Ovary (tissue), 7 donors: ENCODE measurements at regions not wholly inside any gene's neighbourhood (a gene's known extent, or its start where the extent isn't known, plus 50 kb on each side); places are given as distances from the start of the nearest gene placed in this dataset.

Source experiments
- DNase-seq, 5 donors: peaks; one replicate each; pipeline ENCODE4 v3.0.0-alpha.2; 2019 to 2020
- H3K27ac ChIP-seq, 2 donors: fragments of 200-600 bp; one replicate each; pipeline versions ENCODE4 v1.5.1 to v1.8.0; 2019 to 2022
- H3K27me3 ChIP-seq: fragments of 200-600 bp; one replicate; pipeline ENCODE4 v1.8.0; 2022
- H3K36me3 ChIP-seq: fragments of 200-600 bp; sonication (generic); one replicate; pipeline ENCODE4 v1.5.1; 2019
- H3K4me1 ChIP-seq: one replicate; pipeline ENCODE4 v1.8.1; 2013; ENCODE audit warnings: mild to moderate bottlenecking, moderate library complexity; ENCODE audit not compliant: insufficient read depth
- H3K4me3 ChIP-seq: fragments of 200-600 bp; sonication (generic); one replicate; pipeline ENCODE4 v1.5.1; 2017
- H3K9me3 ChIP-seq, 2 donors: fragments of 200-600 bp in 1 of 2; sonication (generic) in 1 of 2; one replicate each; pipeline versions ENCODE4 v1.5.1 to v1.8.1; 2013 to 2019; ENCODE audit warnings: mild to moderate bottlenecking in 1 of 2, moderate library complexity in 1 of 2
- CTCF ChIP-seq, 3 donors: fragments of 450-650 bp in 2 of 3; fragments of 200-600 bp in 1 of 3; IDR thresholded peaks; one replicate each; pipeline versions ENCODE4 v1.5.1 to v1.8.0; 2016 to 2022; ENCODE audit warnings: antibody characterized with exemption in 3 of 3, mild to moderate bottlenecking in 1 of 3
- EP300 ChIP-seq: sonication (generic); formaldehyde crosslinking; IDR thresholded peaks from one replicate; pipeline ENCODE4 v1.6.1; 2017; ENCODE audit warnings: antibody characterized with exemption
- POLR2A ChIP-seq: fragments of 450-650 bp; IDR thresholded peaks from one replicate; pipeline ENCODE4 v1.6.1; 2017; ENCODE audit warnings: antibody characterized with exemption, mild to moderate bottlenecking, moderate library complexity
- WGBS, 3 donors: extraction: QIAGEN DNeasy Blood & Tissue Kit in 1 of 3; methylation state at CpG; one replicate each; pipeline versions ENCODE4 v1.1.5 to v1.1.7; 2013 to 2017; 5-methylcytosine and 5-hydroxymethylcytosine counted together
- intact Hi-C, 4 donors: fragments of 100-400 bp; cut with DNase I; formaldehyde crosslinking; loops; one replicate each; pipeline versions ENCODE4 v1.11.0 to v1.15.1; 2022 to 2023
- donor health status: DM: no; HTN: no; CAD: no; lungs with moderate emphysema.
- donor health status: DM: no; HTN: no; CAD: no.
- donor health status: Bipolar disorder and iron deficiency.
- donor health status: DM: no; HTN: no; CAD: no.
- donor health status: DM: yes; HTN: yes; CAD: no.

DNA sequence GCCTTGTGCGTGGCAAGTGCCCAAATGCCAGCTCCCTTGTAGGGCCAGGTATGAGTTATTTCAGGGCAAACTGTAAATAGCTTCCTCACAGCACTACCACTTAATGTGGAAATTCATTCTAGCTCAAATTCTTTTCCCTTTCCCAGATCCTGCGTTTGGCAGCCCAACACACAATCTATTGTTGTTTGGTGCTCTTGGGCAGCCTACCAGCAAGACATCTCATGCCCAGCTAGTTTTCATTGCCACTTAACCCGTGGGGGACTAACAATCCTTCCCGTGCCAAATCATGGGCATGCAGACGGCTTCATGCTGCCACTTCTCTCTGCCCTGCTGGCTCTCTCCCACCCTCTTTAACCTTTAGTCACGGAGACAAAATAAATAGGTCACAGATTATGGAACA is 454.2 kb downstream of the GRIA2 start:
- Histone ChIP-seq H3K9me3 (no peaks in the 10 kb centered on the region), H3K27me3 (no peaks in the 10 kb centered on the region), H3K36me3 (no peaks in the 10 kb centered on the region), H3K27ac (no peak overlapping the region), H3K4me3 (no peak overlapping the region), H3K4me1 (no peaks in the 10 kb centered on the region)
- TF ChIP-seq EP300 (no peak), POLR2A (no peak), CTCF (IDR thresholded peaks at IDR 0.05) (no peak)
- 63 to 76% (median 67%) methylated on average over 6 of the region's 6 CpGs for WGBS, 3 donors
- no peak for DNase-seq
- intact Hi-C loops: no loop called here

DNA sequence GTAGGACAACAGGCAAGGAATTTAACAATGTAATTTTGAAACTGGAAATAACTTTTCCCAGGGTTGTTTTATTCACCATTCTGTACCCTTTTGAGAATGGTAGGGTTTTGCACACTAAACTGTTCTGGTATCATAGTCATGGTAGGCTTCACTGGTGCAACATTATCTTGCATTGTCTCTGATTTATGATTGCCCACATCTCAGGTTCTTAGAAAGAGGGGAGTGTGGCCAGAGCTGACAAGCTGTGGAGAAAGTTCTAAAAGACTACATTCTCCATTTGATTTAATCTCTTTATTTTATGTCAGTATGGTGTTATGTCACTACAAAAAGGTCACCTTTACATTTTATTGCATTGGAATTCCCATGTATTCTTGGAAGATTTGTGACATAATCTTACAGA is 447.3 kb downstream of the GRIA2 start:
- no peaks in the 10 kb centered on the region for H3K9me3 ChIP-seq
- no peaks in the 10 kb centered on the region for H3K27me3 ChIP-seq
- H3K4me1 ChIP-seq: no peaks in the 10 kb centered on the region
- intact Hi-C loops: no loop called here
- no peak overlapping the region for H3K27ac ChIP-seq
- no peaks in the 10 kb centered on the region for H3K36me3 ChIP-seq
- TF ChIP-seq POLR2A (no peak), EP300 (no peak), CTCF (IDR thresholded peaks at IDR 0.05) (no peak)
- DNase-seq: no peak
- no peak overlapping the region for H3K4me3 ChIP-seq

DNA sequence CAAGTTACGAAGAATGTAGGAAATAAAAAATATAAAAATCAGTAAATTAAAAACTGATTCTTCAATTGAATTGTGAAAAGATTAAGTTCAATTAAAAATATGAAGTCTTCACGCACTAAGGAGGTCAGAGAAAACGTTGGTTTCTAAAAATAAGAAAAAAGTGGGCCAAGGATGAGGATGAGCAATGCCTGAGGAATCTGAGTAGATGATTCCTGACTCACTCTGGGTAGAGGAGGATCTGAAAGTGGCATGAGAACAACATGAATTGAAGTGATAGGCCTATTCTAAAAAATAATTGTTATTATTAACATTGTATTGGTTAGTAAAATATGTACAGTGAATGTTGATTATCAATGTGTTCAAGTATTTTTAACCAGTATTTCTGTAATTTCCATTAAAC is 444.2 kb downstream of the GRIA2 start:
- intact Hi-C loops: no loop called here

DNA sequence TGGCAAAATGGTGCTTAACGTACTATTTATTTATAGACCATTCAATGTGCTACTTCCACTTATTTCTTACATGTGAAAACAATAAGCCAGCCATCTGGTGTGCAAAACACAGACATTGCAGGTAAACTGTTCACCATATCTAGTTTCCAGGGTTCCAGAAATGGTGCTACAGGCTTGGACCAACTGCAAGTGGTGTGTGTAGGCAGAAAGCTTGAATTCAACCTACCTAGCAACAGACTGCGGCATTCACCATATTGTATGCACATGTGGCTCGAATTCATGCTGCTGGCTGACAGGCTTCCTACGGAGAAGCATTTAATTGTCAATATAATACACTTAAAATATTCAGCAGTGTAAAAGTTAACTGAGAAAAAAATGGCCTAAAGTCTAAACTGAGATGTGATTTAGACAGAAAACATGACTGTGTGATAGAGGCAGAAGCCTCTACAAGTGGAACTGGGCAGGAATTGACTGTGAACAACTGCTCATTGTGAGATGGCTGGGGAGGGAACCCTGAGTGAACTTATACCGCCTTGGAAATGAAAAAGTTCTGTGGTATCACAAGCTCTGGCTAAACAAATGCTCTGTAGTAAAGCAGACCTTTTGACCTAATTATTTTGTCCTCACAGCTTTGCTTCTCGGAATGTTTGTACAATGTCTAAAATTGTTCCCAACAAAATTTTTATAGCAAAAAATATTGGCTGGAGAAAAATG is 434.7 kb downstream of the GRIA2 start:
- Histone ChIP-seq H3K36me3 (no peaks in the 10 kb centered on the region), H3K27ac (no peak overlapping the region), H3K27me3 (no peaks in the 10 kb centered on the region), H3K4me1 (no peaks in the 10 kb centered on the region), H3K4me3 (no peak overlapping the region), H3K9me3 (no peaks in the 10 kb centered on the region)
- intact Hi-C loops: no loop called here
- WGBS, 3 donors: 74 to 78% (median 78%) methylated on average over 6 of the region's 6 CpGs
- no peak for DNase-seq
- TF ChIP-seq POLR2A: no peak
- no peak for TF ChIP-seq CTCF (IDR thresholded peaks at IDR 0.05)

More for the DNA sequence above, 444.2 kb downstream of the GRIA2 start:
- H3K36me3 ChIP-seq: no peaks in the 10 kb centered on the region
- no peaks in the 10 kb centered on the region for H3K9me3 ChIP-seq
- H3K4me1 ChIP-seq: no peaks in the 10 kb centered on the region
- no peak overlapping the region for H3K27ac ChIP-seq
- H3K4me3 ChIP-seq: no peak overlapping the region
- TF ChIP-seq POLR2A (no peak), EP300 (no peak), CTCF (IDR thresholded peaks at IDR 0.05) (no peak)
- H3K27me3 ChIP-seq: no peaks in the 10 kb centered on the region
- whole genome bisulfite sequencing, 3 donors: 44 to 50% (median 45%) methylated on average over 3 of the region's 3 CpGs
- no peak for DNase-seq
